ENCODE measurements at regions not wholly inside any gene's neighbourhood (a gene's known extent, or its start where the extent isn't known, plus 50 kb on each side); places are given as distances from the start of the nearest gene placed in this dataset.

GRCh38 chr12:75715682-75716081 lies 204.3 kb upstream of the KRR1 start:
- TF ChIP-seq EZH2 (IDR thresholded peaks at IDR 0.05; ENCODE audit: low read length, missing control alignments) = no peak
- TF ChIP-seq CTCF (conservative IDR thresholded peaks at IDR 0.05 in 1 of 2, IDR thresholded peaks at IDR 0.05 in 1 of 2; ENCODE audit: low read depth in 1 of 2, low read length in 2 of 2) = no peak
- DNase-seq (ENCODE audit: low read depth in 2 of 2) = no peak
- Histone ChIP-seq H3K9ac (ENCODE audit: insufficient read depth, low read length) (no peak overlapping the region), H3K79me2 (ENCODE audit: control insufficient read depth, insufficient read depth, low read length) (no peaks in the 10 kb centered on the region), H2AFZ (ENCODE audit: low read length) (no peak overlapping the region), H3K27me3 (ENCODE audit: control insufficient read depth, insufficient read depth, low read length) (no peaks in the 10 kb centered on the region), H4K20me1 (ENCODE audit: control insufficient read depth, extremely low read depth, insufficient read depth, low read length) (no peaks in the 10 kb centered on the region), H3K4me1 (ENCODE audit: control insufficient read depth, extremely low read depth, insufficient read depth, low read length) (peaks cover 6% of the 10 kb centered on the region), H3K9me3 (ENCODE audit: control insufficient read depth, insufficient read depth, low read depth, low read length) (no peaks in the 10 kb centered on the region), H3K4me3 (replicated peaks in 1 of 4; ENCODE audit: control extremely low read depth in 1 of 4, insufficient read depth in 1 of 4, low read depth in 3 of 4, low read length in 4 of 4) (no peak overlapping the region), H3K4me2 (ENCODE audit: extremely low read depth, insufficient read depth, low read length) (no peak overlapping the region), H3K27ac (ENCODE audit: insufficient read depth, low read length) (no peak overlapping the region), H3K36me3 (ENCODE audit: control insufficient read depth, insufficient read depth, low read length) (no peaks in the 10 kb centered on the region)

- Histone ChIP-seq H2AFZ (ENCODE audit: low read length) (no peak overlapping the region), H3K27ac (ENCODE audit: insufficient read depth, low read length) (no peak overlapping the region), H3K36me3 (ENCODE audit: control insufficient read depth, insufficient read depth, low read length) (no peaks in the 10 kb centered on the region), H3K9me3 (ENCODE audit: control insufficient read depth, insufficient read depth, low read depth, low read length) (no peaks in the 10 kb centered on the region), H3K4me1 (ENCODE audit: control insufficient read depth, extremely low read depth, insufficient read depth, low read length) (peaks cover 2% of the 10 kb centered on the region), H3K79me2 (ENCODE audit: control insufficient read depth, insufficient read depth, low read length) (no peaks in the 10 kb centered on the region), H3K4me2 (ENCODE audit: extremely low read depth, insufficient read depth, low read length) (no peak overlapping the region), H4K20me1 (ENCODE audit: control insufficient read depth, extremely low read depth, insufficient read depth, low read length) (no peaks in the 10 kb centered on the region), H3K27me3 (ENCODE audit: control insufficient read depth, insufficient read depth, low read length) (no peaks in the 10 kb centered on the region), H3K4me3 (replicated peaks in 1 of 4; ENCODE audit: control extremely low read depth in 1 of 4, insufficient read depth in 1 of 4, low read depth in 3 of 4, low read length in 4 of 4) (no peak overlapping the region), H3K9ac (ENCODE audit: insufficient read depth, low read length) (no peak overlapping the region)
- TF ChIP-seq CTCF (conservative IDR thresholded peaks at IDR 0.05 in 1 of 2, IDR thresholded peaks at IDR 0.05 in 1 of 2; ENCODE audit: low read depth in 1 of 2, low read length in 2 of 2) (no peak), EZH2 (IDR thresholded peaks at IDR 0.05; ENCODE audit: low read length, missing control alignments) (no peak)
- no peak for DNase-seq (ENCODE audit: low read depth in 2 of 2)
Measured at GRCh38 chr12:75715323-75715644, 203.9 kb upstream of the KRR1 start.

DNA sequence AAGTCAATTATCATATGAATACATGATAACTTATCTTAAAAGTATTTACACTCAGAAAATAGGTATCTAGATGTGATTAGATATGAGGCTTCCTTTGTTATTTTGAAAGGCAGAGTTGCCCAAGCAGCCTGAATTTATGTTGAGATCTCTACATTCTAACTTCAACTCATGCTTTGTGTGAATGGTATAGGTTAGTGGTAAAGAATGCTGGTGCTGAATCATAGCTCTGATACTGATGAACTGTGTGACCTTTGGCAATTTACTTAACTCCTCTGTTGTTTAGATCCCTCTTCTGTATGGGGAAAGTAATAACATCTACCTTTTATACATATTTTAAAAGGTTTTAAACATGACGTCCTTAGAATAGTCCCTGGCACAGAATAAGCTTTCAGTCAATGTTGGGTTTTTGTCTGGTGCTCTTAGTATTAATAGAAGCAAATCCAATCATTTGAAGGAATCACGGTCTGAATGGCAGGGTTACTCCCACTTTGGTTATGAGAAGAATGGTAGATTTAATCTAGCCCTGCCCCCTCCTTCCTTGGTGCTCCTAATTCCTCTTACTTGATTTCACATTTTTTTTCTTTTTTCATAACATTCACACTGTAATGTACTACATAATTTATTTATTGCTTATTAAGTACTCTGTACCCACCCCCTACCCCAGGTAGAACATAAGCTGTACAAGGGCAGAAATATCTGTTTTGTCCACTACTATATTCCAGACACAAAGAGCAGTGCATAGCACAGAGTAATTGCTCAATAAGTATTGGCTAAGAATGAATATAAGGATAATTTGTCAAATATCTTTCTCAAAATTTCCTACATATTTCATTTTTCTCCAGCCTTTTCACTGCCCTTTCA lies 203.3 kb upstream of the KRR1 start:
- no peak overlapping the region for H3K27ac ChIP-seq (ENCODE audit: insufficient read depth, low read length)
- no peaks in the 10 kb centered on the region for H3K79me2 ChIP-seq (ENCODE audit: control insufficient read depth, insufficient read depth, low read length)
- TF ChIP-seq EZH2 (IDR thresholded peaks at IDR 0.05; ENCODE audit: low read length, missing control alignments) (no peak), CTCF (conservative IDR thresholded peaks at IDR 0.05 in 1 of 2, IDR thresholded peaks at IDR 0.05 in 1 of 2; ENCODE audit: low read depth in 1 of 2, low read length in 2 of 2) (no peak)
- no peaks in the 10 kb centered on the region for H3K9me3 ChIP-seq (ENCODE audit: control insufficient read depth, insufficient read depth, low read depth, low read length)
- no peaks in the 10 kb centered on the region for H4K20me1 ChIP-seq (ENCODE audit: control insufficient read depth, extremely low read depth, insufficient read depth, low read length)
- H3K9ac ChIP-seq (ENCODE audit: insufficient read depth, low read length) = no peak overlapping the region
- H3K27me3 ChIP-seq (ENCODE audit: control insufficient read depth, insufficient read depth, low read length) = no peaks in the 10 kb centered on the region
- no peak overlapping the region for H3K4me2 ChIP-seq (ENCODE audit: extremely low read depth, insufficient read depth, low read length)
- no peaks in the 10 kb centered on the region for H3K36me3 ChIP-seq (ENCODE audit: control insufficient read depth, insufficient read depth, low read length)
- no peak overlapping the region for H3K4me3 ChIP-seq (replicated peaks in 1 of 4; ENCODE audit: control extremely low read depth in 1 of 4, insufficient read depth in 1 of 4, low read depth in 3 of 4, low read length in 4 of 4)
- no peak overlapping the region for H2AFZ ChIP-seq (ENCODE audit: low read length)
- peak in 1 of 2 donors; percentile 21 for DNase-seq (ENCODE audit: low read depth in 2 of 2)
- H3K4me1 ChIP-seq (ENCODE audit: control insufficient read depth, extremely low read depth, insufficient read depth, low read length) = peaks cover 2% of the 10 kb centered on the region
